SK-N-SH (cell line): ENCODE measurements at regions not wholly inside any gene's neighbourhood (a gene's known extent, or its start where the extent isn't known, plus 50 kb on each side); places are given as distances from the start of the nearest gene placed in this dataset.

Source experiments
- EP300 ChIP-seq, 2 experiments: IDR thresholded peaks; 2 replicates each; pipeline versions ENCODE4 v1.4.0 to v1.6.1; 2012; ENCODE audit warnings: borderline replicate concordance in 1 of 2, low read depth in 1 of 2, low read length in 1 of 2
- FOXM1 ChIP-seq: IDR thresholded peaks from 2 replicates; pipeline ENCODE4 v1.4.0; 2012; ENCODE audit warnings: low read depth, mild to moderate bottlenecking
- NFIC ChIP-seq: IDR thresholded peaks from 2 replicates; pipeline ENCODE4 v1.4.0; 2012; ENCODE audit warnings: borderline replicate concordance
- RAD21 ChIP-seq: IDR thresholded peaks from 2 replicates; pipeline ENCODE4 v1.6.1; 2012; ENCODE audit warnings: mild to moderate bottlenecking, low read length
- RFX5 ChIP-seq: IDR thresholded peaks from 2 replicates; pipeline ENCODE4 v1.6.1; 2012; ENCODE audit warnings: mild to moderate bottlenecking, improper control_type of control experiment, low read length
- TAF1 ChIP-seq: IDR thresholded peaks from 2 replicates; pipeline ENCODE4 v1.6.1; 2012; ENCODE audit warnings: low read depth, mild to moderate bottlenecking, low read length, moderate library complexity, borderline replicate concordance
- TCF12 ChIP-seq: IDR thresholded peaks from 2 replicates; pipeline ENCODE4 v1.4.0; 2012
- TEAD4 ChIP-seq: IDR thresholded peaks from 2 replicates; pipeline ENCODE4 v1.4.0; 2012; ENCODE audit warnings: mild to moderate bottlenecking, borderline replicate concordance; ENCODE audit not compliant: insufficient read depth
- TF ChIP-seq, protein P1 (sequence below): IDR thresholded peaks from 2 replicates; pipeline ENCODE4 v1.4.0; 2012; ENCODE audit warnings: low read depth
- TF ChIP-seq, protein P2 (sequence below): IDR thresholded peaks from 2 replicates; pipeline ENCODE4 v1.6.1; 2012; ENCODE audit warnings: mild to moderate bottlenecking, low read depth, low read length, moderate library complexity
- TF ChIP-seq, protein P3 (sequence below): fragments of 200-600 bp; sonication (generic); IDR thresholded peaks from 2 replicates; pipeline ENCODE4 v1.6.1; 2017; ENCODE audit warnings: antibody characterized with exemption, mild to moderate bottlenecking, moderate library complexity

DNA sequence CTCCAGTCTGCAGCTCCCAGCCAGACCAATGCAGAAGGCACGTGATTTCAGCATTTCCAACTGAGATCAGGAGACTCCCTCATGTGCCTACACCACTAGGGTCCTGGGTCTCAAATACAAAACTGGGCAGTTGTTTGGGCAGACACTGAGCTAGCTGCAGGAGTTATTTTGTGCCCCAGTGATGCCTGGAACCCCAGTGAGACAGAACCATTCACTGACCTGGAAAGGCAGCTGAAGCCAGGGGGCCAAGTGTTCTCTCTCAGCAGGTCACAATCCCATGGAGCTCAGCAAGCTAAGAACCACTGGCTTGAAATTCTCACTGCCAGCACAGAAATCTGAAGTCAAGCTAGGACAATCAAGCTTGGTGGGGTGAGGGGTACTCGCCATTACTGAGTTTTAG lies 111.7 kb upstream of the TNFSF4 start:
- TF ChIP-seq TCF12 (no peak), TAF1 (no peak), EP300 (IDR thresholded peaks at IDR 0.05; ENCODE audit: borderline replicate concordance in 1 of 2, low read depth in 1 of 2, low read length in 1 of 2) (no peak), TEAD4 (no peak), FOXM1 (no peak), NFIC (no peak), RFX5 (no peak), RAD21 (no peak)
- TF ChIP-seq, protein P1, sequence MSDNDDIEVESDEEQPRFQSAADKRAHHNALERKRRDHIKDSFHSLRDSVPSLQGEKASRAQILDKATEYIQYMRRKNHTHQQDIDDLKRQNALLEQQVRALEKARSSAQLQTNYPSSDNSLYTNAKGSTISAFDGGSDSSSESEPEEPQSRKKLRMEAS: no peak
- TF ChIP-seq, protein P2, sequence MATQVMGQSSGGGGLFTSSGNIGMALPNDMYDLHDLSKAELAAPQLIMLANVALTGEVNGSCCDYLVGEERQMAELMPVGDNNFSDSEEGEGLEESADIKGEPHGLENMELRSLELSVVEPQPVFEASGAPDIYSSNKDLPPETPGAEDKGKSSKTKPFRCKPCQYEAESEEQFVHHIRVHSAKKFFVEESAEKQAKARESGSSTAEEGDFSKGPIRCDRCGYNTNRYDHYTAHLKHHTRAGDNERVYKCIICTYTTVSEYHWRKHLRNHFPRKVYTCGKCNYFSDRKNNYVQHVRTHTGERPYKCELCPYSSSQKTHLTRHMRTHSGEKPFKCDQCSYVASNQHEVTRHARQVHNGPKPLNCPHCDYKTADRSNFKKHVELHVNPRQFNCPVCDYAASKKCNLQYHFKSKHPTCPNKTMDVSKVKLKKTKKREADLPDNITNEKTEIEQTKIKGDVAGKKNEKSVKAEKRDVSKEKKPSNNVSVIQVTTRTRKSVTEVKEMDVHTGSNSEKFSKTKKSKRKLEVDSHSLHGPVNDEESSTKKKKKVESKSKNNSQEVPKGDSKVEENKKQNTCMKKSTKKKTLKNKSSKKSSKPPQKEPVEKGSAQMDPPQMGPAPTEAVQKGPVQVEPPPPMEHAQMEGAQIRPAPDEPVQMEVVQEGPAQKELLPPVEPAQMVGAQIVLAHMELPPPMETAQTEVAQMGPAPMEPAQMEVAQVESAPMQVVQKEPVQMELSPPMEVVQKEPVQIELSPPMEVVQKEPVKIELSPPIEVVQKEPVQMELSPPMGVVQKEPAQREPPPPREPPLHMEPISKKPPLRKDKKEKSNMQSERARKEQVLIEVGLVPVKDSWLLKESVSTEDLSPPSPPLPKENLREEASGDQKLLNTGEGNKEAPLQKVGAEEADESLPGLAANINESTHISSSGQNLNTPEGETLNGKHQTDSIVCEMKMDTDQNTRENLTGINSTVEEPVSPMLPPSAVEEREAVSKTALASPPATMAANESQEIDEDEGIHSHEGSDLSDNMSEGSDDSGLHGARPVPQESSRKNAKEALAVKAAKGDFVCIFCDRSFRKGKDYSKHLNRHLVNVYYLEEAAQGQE: no peak
- TF ChIP-seq, protein P3, sequence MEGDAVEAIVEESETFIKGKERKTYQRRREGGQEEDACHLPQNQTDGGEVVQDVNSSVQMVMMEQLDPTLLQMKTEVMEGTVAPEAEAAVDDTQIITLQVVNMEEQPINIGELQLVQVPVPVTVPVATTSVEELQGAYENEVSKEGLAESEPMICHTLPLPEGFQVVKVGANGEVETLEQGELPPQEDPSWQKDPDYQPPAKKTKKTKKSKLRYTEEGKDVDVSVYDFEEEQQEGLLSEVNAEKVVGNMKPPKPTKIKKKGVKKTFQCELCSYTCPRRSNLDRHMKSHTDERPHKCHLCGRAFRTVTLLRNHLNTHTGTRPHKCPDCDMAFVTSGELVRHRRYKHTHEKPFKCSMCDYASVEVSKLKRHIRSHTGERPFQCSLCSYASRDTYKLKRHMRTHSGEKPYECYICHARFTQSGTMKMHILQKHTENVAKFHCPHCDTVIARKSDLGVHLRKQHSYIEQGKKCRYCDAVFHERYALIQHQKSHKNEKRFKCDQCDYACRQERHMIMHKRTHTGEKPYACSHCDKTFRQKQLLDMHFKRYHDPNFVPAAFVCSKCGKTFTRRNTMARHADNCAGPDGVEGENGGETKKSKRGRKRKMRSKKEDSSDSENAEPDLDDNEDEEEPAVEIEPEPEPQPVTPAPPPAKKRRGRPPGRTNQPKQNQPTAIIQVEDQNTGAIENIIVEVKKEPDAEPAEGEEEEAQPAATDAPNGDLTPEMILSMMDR: no peak
